A549 (cell line): ENCODE measurements at regions not wholly inside any gene's neighbourhood (a gene's known extent, or its start where the extent isn't known, plus 50 kb on each side); places are given as distances from the start of the nearest gene placed in this dataset.

Experiments used
- BHLHE40 ChIP-seq: IDR thresholded peaks from 2 replicates; pipeline ENCODE4 v1.6.1; 2012; ENCODE audit warnings: low read depth, low read length, inconsistent platforms
- MYC ChIP-seq: IDR thresholded peaks from 2 replicates; pipeline ENCODE4 v1.6.1; 2012; ENCODE audit warnings: mild to moderate bottlenecking, inconsistent platforms, low read length, improper control_type of control experiment, borderline replicate concordance

DNA sequence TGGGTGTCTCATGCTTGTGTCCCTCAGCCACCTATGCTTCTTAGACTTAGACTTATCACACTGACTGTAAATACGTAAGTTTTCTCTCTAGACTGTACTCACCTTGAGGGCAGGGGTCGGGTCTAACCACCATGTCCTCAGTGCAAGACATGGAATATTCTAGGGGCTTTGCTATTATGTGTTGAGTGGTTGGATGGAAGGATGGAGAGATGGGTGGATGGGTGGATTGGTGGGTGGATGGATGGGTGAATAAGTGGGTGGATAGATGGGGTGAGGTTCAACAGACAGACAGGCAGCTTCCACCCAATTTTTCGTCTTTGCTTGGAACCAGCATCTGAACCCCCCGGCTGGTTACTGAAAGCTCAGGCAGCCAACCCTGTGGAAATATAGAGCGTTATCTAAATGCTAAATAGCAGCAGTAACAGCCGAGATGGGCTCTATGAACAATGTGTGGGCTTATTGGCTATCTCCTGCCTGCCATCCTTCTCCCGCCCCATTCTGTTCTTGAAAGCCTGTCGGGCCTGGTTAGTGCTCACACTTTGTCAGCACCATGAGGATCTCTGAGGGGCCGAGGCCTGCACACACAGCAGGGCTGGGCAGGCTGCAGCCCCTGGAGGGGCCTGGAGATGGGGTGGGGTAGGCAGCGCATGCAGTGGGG lies 130.7 kb downstream of the ACTL8 start:
- TF ChIP-seq BHLHE40 (no peak), MYC (no peak)
